ENCODE measurements at regions not wholly inside any gene's neighbourhood (a gene's known extent, or its start where the extent isn't known, plus 50 kb on each side); places are given as distances from the start of the nearest gene placed in this dataset.

DNA sequence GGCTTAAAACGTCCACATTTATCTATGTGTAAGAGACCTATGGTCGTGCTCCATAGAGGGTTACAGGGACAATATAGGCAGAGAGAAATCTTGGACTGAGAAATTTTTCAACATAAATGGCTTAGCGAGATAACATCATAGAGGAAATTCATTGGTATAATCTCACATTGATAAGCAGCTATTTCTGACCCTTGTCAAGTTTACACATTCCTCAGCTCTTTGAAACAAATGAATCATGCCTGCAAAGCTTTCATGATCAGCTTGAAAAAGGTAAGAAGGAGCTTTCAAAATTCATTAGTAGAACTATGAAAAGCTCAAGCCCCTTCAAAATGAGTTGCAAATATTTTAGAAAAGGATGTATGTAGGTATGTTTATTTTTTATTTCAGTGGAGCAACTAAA is 478.8 kb downstream of the NEBL start:
- TF ChIP-seq, protein P1, sequence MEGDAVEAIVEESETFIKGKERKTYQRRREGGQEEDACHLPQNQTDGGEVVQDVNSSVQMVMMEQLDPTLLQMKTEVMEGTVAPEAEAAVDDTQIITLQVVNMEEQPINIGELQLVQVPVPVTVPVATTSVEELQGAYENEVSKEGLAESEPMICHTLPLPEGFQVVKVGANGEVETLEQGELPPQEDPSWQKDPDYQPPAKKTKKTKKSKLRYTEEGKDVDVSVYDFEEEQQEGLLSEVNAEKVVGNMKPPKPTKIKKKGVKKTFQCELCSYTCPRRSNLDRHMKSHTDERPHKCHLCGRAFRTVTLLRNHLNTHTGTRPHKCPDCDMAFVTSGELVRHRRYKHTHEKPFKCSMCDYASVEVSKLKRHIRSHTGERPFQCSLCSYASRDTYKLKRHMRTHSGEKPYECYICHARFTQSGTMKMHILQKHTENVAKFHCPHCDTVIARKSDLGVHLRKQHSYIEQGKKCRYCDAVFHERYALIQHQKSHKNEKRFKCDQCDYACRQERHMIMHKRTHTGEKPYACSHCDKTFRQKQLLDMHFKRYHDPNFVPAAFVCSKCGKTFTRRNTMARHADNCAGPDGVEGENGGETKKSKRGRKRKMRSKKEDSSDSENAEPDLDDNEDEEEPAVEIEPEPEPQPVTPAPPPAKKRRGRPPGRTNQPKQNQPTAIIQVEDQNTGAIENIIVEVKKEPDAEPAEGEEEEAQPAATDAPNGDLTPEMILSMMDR (IDR thresholded peaks at IDR 0.05): no peak
- TF ChIP-seq POLR2A (IDR thresholded peaks at IDR 0.05): no peak
- Histone ChIP-seq H3K4me1 (no peaks in the 10 kb centered on the region), H3K36me3 (replicated peaks in 1 of 2; ENCODE audit: insufficient read depth in 1 of 2, low read depth in 2 of 2) (no peaks in the 10 kb centered on the region), H3K9me3 (no peaks in the 10 kb centered on the region), H3K4me3 (no peak overlapping the region), H3K27ac (no peak overlapping the region), H3K27me3 (no peaks in the 10 kb centered on the region)
- intact Hi-C loops (cut with DNase I): no loop called here
- DNase-seq (no peak), ATAC-seq (no peak)
- 6 to 14% methylated on average over 3 of the region's 3 CpGs for WGBS, 2 donors

GRCh38 chr10:20417791-20418190 is 479.3 kb downstream of the NEBL start:
- intact Hi-C loops (cut with DNase I): no loop called here
- Histone ChIP-seq H3K9me3 (no peaks in the 10 kb centered on the region), H3K36me3 (replicated peaks in 1 of 2; ENCODE audit: insufficient read depth in 1 of 2, low read depth in 2 of 2) (no peaks in the 10 kb centered on the region), H3K4me1 (no peaks in the 10 kb centered on the region), H3K27me3 (no peaks in the 10 kb centered on the region), H3K27ac (no peak overlapping the region), H3K4me3 (no peak overlapping the region)
- ATAC-seq: no peak
- TF ChIP-seq POLR2A (IDR thresholded peaks at IDR 0.05): no peak
- TF ChIP-seq, protein P1 (IDR thresholded peaks at IDR 0.05): no peak
- WGBS, 2 donors: 62 to 72% methylated on average over 3 of the region's 3 CpGs
- no peak for DNase-seq

GRCh38 chr10:20415684-20416083 is 481.4 kb downstream of the NEBL start:
- H3K4me3 ChIP-seq: no peak overlapping the region
- TF ChIP-seq, protein P1 (IDR thresholded peaks at IDR 0.05): no peak
- no peak for TF ChIP-seq POLR2A (IDR thresholded peaks at IDR 0.05)
- ATAC-seq (no peak), DNase-seq (no peak)
- no peak overlapping the region for H3K27ac ChIP-seq
- intact Hi-C loops (cut with DNase I): no loop called here
- no peaks in the 10 kb centered on the region for H3K36me3 ChIP-seq (replicated peaks in 1 of 2; ENCODE audit: insufficient read depth in 1 of 2, low read depth in 2 of 2)
- 65 to 67% methylated on average over 2 of the region's 2 CpGs for WGBS, 2 donors
- H3K9me3 ChIP-seq: no peaks in the 10 kb centered on the region
- H3K4me1 ChIP-seq: no peaks in the 10 kb centered on the region
- H3K27me3 ChIP-seq: no peaks in the 10 kb centered on the region

DNA sequence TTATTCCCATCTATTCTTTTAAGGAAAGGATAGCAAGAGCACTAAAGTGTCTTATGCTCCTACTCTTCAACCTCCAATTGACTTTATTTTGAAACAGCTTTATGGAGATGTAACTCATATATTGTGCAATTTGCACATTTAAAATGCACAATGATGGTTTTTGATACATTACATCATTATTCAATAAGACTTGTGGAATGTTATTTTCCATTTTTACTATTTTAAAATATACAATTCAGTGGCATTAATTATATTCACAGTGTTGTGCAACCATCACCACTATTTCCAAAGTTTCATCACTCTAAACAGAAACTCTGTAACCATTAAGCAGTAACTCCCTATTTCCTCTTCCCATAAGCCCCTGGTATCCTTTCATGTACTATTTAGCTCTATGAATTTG is 489.8 kb downstream of the NEBL start:
- no peak for DNase-seq

More for the DNA sequence above, 489.8 kb downstream of the NEBL start:
- Histone ChIP-seq H3K27ac (no peak overlapping the region), H3K4me1 (no peaks in the 10 kb centered on the region), H3K4me3 (no peak overlapping the region), H3K27me3 (no peaks in the 10 kb centered on the region), H3K9me3 (no peaks in the 10 kb centered on the region), H3K36me3 (replicated peaks in 1 of 2; ENCODE audit: insufficient read depth in 1 of 2, low read depth in 2 of 2) (no peaks in the 10 kb centered on the region)
- intact Hi-C loops (cut with DNase I): no loop called here
- no peak for TF ChIP-seq POLR2A (IDR thresholded peaks at IDR 0.05)
- TF ChIP-seq, protein P1 (IDR thresholded peaks at IDR 0.05): no peak
- ATAC-seq: no peak

Measured in body of pancreas (tissue), 4 donors.